GM21825 (cell line): ENCODE measurements at regions not wholly inside any gene's neighbourhood (a gene's known extent, or its start where the extent isn't known, plus 50 kb on each side); places are given as distances from the start of the nearest gene placed in this dataset.
"Not testable (repeated sequence)": the region's sequence is repeated elsewhere in the genome, so short reads cannot be mapped to it uniquely, and the experiment has no call there.

ENCODE experiments used
- ATAC-seq: cut with Tn5 transposase; IDR thresholded peaks from one replicate; pipeline ENCODE4 v1.9.1; 2021; ENCODE audit warnings: mild to moderate bottlenecking, moderate library complexity; ENCODE audit not compliant: unreplicated experiment

DNA sequence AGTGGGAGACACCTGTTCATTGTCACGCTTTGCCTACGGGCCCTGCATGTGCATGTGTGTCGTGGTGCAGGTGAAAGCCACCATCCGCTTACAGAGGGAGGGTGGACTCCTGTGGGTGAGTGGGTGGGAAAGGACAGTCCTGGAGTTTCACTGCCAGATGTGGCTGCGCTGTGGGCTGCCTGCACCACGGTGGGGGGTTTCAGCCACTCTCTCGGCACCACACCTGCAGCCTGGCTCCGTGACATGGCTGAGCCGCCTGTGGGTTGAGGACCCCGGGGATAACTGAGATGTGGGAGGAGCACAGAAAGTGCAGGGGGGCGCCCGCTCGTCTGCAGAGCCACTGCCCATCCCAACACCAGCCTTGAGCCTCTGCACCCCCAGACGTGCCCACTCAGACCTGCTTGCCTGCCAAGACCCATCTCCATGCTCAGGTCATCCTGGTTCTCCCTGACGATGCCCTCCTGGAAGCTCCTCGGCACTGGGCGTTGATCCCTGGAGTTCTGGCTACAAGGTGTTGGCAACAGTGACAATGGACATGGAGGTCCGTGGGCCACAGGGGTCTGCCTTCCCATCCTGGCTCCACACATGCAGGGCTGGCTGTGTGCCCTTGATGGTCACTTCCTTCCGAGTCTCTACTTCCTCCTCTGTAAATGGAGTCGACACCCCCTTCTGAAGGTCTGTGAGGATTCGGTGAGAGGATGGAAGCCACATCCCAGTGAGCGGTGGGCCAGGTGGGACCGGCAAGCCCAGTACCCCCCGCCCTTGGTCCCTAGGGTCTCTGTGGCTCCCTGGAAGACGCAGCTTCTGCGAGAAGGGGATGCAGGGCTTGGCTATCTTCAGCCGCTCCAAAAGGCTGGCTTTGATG lies 1007.0 kb downstream of the BRD1 start:
- ATAC-seq = no peak

- no peak for ATAC-seq
Observed at GRCh38 chr22:48819961-48820360, 1007.7 kb downstream of the BRD1 start.

- no peak for ATAC-seq
Observed at GRCh38 chr22:48819232-48819631, 1008.4 kb downstream of the BRD1 start.

DNA sequence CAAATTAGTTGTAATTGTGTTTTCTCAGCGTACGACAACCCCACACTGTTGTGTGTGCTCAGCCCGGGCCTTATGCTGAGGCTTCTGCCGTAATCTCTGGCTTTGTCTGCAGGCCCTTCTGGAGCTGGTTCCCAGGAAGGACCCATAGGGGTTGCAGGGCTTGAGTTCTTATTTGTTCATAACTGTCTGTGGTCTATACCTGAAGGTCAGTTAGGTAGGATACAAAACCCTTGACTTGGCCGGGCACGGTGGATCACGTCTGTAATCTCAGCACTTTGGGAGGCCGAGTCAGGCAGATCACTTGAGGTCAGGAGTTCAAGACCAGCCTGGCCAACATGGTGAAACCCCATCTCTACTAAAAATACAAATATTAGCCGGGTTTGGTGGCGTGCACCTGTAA lies 1010.2 kb downstream of the BRD1 start:
- ATAC-seq = not testable (repeated sequence)

- ATAC-seq = no peak
Observed at GRCh38 chr22:48811885-48812284, 1015.8 kb downstream of the BRD1 start.

GRCh38 chr22:48808038-48808960 lies 1019.4 kb downstream of the BRD1 start:
- ATAC-seq = no peak

GRCh38 chr22:48807155-48807554 lies 1020.5 kb downstream of the BRD1 start:
- no peak for ATAC-seq

GRCh38 chr22:48806227-48806781 lies 1021.4 kb downstream of the BRD1 start:
- ATAC-seq = no peak

GRCh38 chr22:48805516-48805915 lies 1022.2 kb downstream of the BRD1 start:
- no peak for ATAC-seq

- no peak for ATAC-seq
Observed at GRCh38 chr22:48804811-48805301, 1022.8 kb downstream of the BRD1 start.

DNA sequence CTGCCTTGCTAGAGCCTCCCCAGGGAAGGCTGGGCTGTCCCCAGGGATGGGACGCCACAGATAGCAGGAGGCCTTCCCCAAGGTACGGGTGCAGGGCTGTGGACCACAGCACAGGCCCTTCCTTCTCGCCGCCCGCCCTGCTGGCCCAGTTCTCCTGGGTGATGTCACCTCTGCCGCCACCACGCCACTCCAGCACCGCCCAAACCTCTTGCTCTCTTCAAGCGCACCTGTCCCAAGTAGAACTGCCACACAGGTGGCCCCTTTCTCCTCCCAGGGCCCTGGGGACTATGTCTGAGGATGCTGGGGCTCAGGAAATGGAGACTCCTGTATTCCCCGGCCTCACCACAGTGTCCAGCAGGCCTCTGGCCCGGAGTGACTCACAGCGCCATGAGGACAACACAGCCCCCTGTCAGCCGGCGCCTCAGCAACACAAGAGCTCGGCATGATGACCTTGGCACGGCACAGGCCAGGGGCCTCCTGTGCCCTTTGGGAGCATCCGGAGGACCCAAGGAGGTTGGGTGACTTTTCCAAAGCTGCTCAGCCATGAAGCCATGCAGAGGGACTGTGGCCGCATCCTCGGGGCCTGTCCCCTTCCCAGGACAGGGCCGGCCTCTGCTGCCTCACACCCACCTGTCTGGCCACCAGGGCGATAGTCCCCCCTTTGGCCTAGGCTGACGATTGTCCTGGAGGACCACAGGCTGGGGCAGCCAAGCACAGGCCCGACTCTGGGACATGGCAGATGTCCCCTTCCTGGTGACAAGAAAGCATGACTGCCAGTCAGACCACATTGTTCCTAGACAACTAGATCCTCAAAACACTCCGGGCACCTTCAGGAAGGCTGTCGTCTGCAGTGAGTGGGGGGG lies 1023.5 kb downstream of the BRD1 start:
- ATAC-seq = no peak

DNA sequence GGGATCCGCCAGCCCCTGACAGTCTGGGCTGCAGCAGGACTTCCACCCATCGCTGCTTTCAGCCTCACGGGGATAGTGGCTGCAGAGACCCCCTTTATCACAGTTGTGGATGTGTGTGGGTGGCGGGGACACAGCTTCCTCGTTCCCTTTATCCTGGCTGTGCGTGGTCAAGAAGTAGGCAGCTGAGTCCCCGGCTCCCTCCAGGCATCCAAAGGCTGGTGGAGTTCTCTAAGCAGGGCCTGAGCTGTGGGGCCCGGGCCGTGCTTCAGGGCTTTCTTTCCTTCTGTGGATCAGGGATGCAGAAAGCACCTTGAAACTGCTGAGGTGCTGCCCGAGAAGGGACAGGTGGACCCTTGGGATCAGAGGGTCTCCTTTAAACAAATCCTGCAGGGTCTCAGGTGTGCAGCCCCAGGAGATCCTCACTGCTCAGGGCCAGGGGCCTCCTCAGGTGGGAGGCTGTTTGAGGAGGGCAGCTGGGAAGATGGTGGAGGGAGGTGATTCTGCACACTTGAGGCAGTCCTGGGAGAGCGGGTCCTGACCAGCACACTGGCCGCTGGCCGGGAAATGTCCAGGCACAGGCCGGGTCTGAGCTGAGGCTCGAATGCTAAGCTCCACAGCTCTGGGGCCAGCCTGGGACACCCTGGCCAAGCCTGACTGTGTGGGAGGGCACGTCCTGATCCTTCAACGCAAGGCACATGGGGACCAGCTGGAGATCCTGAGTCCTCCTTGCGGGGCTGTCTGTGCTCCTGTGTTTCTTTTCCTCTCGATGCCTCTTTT lies 1024.3 kb downstream of the BRD1 start:
- ATAC-seq = no peak

GRCh38 chr22:48802576-48802975 lies 1025.1 kb downstream of the BRD1 start:
- ATAC-seq = no peak

GRCh38 chr22:48800886-48801607 lies 1026.6 kb downstream of the BRD1 start:
- ATAC-seq = no peak

GRCh38 chr22:48800036-48800885 lies 1027.4 kb downstream of the BRD1 start:
- no peak for ATAC-seq

DNA sequence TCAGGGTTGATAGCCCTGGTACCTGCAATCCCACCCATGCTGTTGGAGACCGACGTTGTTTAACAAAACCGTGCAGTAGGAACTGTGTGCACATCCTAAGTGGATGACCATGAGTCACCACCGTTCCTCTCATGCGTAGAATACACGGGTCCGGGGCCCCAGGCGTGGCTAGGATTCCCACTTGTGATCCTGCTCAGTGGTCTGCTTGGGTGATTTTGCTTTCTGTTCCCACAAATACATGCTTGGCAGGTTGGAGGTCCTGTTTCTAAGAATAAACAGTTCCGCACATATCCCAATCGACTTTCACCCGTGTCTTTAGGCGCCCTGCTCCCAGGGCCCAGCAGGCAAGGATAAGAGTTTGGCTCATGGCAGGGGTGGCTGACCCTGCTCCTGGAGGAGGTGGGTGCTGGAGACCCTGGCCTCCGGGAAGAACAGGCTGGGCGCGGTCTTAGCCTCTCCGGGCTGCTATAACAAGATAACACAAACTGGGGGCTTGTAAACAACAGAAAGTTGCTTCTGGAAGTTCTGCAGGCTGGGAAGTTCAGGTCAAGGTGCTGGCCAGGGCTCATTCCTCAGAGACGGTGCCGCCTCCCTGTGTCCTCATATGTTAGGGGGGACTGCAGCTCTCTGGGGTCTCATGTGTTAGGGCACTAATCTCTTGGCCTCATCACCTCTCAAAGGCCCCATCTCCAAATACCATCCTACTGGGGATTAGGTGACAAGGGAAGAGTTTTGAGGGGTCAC lies 1028.3 kb downstream of the BRD1 start:
- no peak for ATAC-seq
